ENCODE measurements at regions not wholly inside any gene's neighbourhood (a gene's known extent, or its start where the extent isn't known, plus 50 kb on each side); places are given as distances from the start of the nearest gene placed in this dataset.

GRCh38 chr5:122559676-122560075 is 215.2 kb upstream of the SNX2 start:
- TF ChIP-seq, protein P1, sequence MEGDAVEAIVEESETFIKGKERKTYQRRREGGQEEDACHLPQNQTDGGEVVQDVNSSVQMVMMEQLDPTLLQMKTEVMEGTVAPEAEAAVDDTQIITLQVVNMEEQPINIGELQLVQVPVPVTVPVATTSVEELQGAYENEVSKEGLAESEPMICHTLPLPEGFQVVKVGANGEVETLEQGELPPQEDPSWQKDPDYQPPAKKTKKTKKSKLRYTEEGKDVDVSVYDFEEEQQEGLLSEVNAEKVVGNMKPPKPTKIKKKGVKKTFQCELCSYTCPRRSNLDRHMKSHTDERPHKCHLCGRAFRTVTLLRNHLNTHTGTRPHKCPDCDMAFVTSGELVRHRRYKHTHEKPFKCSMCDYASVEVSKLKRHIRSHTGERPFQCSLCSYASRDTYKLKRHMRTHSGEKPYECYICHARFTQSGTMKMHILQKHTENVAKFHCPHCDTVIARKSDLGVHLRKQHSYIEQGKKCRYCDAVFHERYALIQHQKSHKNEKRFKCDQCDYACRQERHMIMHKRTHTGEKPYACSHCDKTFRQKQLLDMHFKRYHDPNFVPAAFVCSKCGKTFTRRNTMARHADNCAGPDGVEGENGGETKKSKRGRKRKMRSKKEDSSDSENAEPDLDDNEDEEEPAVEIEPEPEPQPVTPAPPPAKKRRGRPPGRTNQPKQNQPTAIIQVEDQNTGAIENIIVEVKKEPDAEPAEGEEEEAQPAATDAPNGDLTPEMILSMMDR (IDR thresholded peaks at IDR 0.05), result no peak
- TF ChIP-seq POLR2A (IDR thresholded peaks at IDR 0.05), result no peak
